Stimulated activated naive CD8-positive, alpha-beta T cell treated with anti-CD3 and anti-CD28 coated beads, Interleukin-15, amount 100 ng/mL, for 72 hours (primary cell): ENCODE measurements at regions not wholly inside any gene's neighbourhood (a gene's known extent, or its start where the extent isn't known, plus 50 kb on each side); places are given as distances from the start of the nearest gene placed in this dataset.

ENCODE experiments used
- ATAC-seq: fragments of 150-1000 bp; cut with Tn5 transposase; 2 replicates; pipeline ENCODE4 v1.10.0; 2021; ENCODE audit warnings: mild to moderate bottlenecking, moderate library complexity
- DNase-seq, 2 donors: peaks; one replicate each; pipeline ENCODE4 v3.0.0; 2021 to 2022
- H3K27ac Mint-ChIP-seq, 2 donors: one replicate each; pipeline ENCODE4 v1.8.0; 2022; ENCODE audit warnings: mild to moderate bottlenecking in 2 of 2, mixed read lengths in 2 of 2, moderate library complexity in 2 of 2
- H3K27me3 Mint-ChIP-seq: one replicate; pipeline ENCODE4 v1.8.0; 2022; ENCODE audit warnings: mixed read lengths
- H3K4me1 Mint-ChIP-seq: one replicate; pipeline ENCODE4 v1.8.0; 2022; ENCODE audit warnings: mild to moderate bottlenecking, mixed read lengths
- H3K4me3 Mint-ChIP-seq, 2 donors: one replicate each; pipeline ENCODE4 v1.8.0; 2022; ENCODE audit warnings: mild to moderate bottlenecking in 2 of 2, mixed read lengths in 2 of 2, moderate library complexity in 1 of 2
- H3K9me3 Mint-ChIP-seq, 2 donors: one replicate each; pipeline ENCODE4 v1.8.0; 2022; ENCODE audit warnings: mixed read lengths in 2 of 2

- DNase-seq (no peak), ATAC-seq (no peak)
- H3K27me3 Mint-ChIP-seq = peaks cover 26% of the 10 kb centered on the region
- H3K4me3 Mint-ChIP-seq = no peak overlapping the region
- no peak overlapping the region for H3K27ac Mint-ChIP-seq
- no peaks in the 10 kb centered on the region for H3K9me3 Mint-ChIP-seq
- H3K4me1 Mint-ChIP-seq = no peaks in the 10 kb centered on the region
Measured at GRCh38 chr6:40904583-40905194, 134.3 kb downstream of the UNC5CL start.

- DNase-seq (no peak), ATAC-seq (no peak)
- peaks cover 18% of the 10 kb centered on the region for H3K27me3 Mint-ChIP-seq
Measured at GRCh38 chr6:40903456-40903855, 135.6 kb downstream of the UNC5CL start.

GRCh38 chr6:40901322-40902055, 137.5 kb downstream of the UNC5CL start:
- H3K4me1 Mint-ChIP-seq = no peaks in the 10 kb centered on the region
- ATAC-seq (no peak), DNase-seq (no peak)
- no peak overlapping the region for H3K27ac Mint-ChIP-seq
- peaks cover 27% of the 10 kb centered on the region for H3K27me3 Mint-ChIP-seq
- no peak overlapping the region for H3K4me3 Mint-ChIP-seq
- no peaks in the 10 kb centered on the region for H3K9me3 Mint-ChIP-seq

More at GRCh38 chr6:40903456-40903855, 135.6 kb downstream of the UNC5CL start:
- H3K4me3 Mint-ChIP-seq = no peak overlapping the region
- H3K27ac Mint-ChIP-seq = no peak overlapping the region
- no peaks in the 10 kb centered on the region for H3K9me3 Mint-ChIP-seq
- no peaks in the 10 kb centered on the region for H3K4me1 Mint-ChIP-seq

GRCh38 chr6:40900791-40901190, 138.2 kb downstream of the UNC5CL start:
- Mint-ChIP-seq H3K4me3 (no peak overlapping the region), H3K4me1 (no peaks in the 10 kb centered on the region), H3K9me3 (no peaks in the 10 kb centered on the region), H3K27me3 (peaks cover 27% of the 10 kb centered on the region), H3K27ac (no peak overlapping the region)
- no peak for DNase-seq
- ATAC-seq = no peak

- DNase-seq (no peak), ATAC-seq (no peak)
- Mint-ChIP-seq H3K9me3 (no peaks in the 10 kb centered on the region), H3K27me3 (peaks cover 27% of the 10 kb centered on the region), H3K4me1 (no peaks in the 10 kb centered on the region), H3K4me3 (no peak overlapping the region), H3K27ac (no peak overlapping the region)
Measured at GRCh38 chr6:40899684-40900155, 139.3 kb downstream of the UNC5CL start.

- Mint-ChIP-seq H3K27ac (no peak overlapping the region), H3K9me3 (no peaks in the 10 kb centered on the region), H3K4me3 (no peak overlapping the region), H3K27me3 (peaks cover 10% of the 10 kb centered on the region), H3K4me1 (no peaks in the 10 kb centered on the region)
- ATAC-seq (no peak), DNase-seq (no peak)
Measured at GRCh38 chr6:40898073-40898472, 140.9 kb downstream of the UNC5CL start.

GRCh38 chr6:40897390-40898003, 141.5 kb downstream of the UNC5CL start:
- H3K4me3 Mint-ChIP-seq = no peak overlapping the region
- H3K27ac Mint-ChIP-seq = no peak overlapping the region
- peaks cover 10% of the 10 kb centered on the region for H3K27me3 Mint-ChIP-seq
- DNase-seq (no peak), ATAC-seq (no peak)
- H3K9me3 Mint-ChIP-seq = no peaks in the 10 kb centered on the region
- H3K4me1 Mint-ChIP-seq = no peaks in the 10 kb centered on the region

- no peak overlapping the region for H3K27ac Mint-ChIP-seq
- no peaks in the 10 kb centered on the region for H3K4me1 Mint-ChIP-seq
- DNase-seq (no peak), ATAC-seq (no peak)
- no peak overlapping the region for H3K4me3 Mint-ChIP-seq
- no peaks in the 10 kb centered on the region for H3K9me3 Mint-ChIP-seq
- peaks cover 10% of the 10 kb centered on the region for H3K27me3 Mint-ChIP-seq
Measured at GRCh38 chr6:40896696-40897095, 142.3 kb downstream of the UNC5CL start.

GRCh38 chr6:40894962-40895799, 143.8 kb downstream of the UNC5CL start:
- no peak for DNase-seq
- no peaks in the 10 kb centered on the region for H3K4me1 Mint-ChIP-seq
- no peak for ATAC-seq
- peaks cover 10% of the 10 kb centered on the region for H3K27me3 Mint-ChIP-seq
- no peak overlapping the region for H3K4me3 Mint-ChIP-seq
- H3K9me3 Mint-ChIP-seq = no peaks in the 10 kb centered on the region
- H3K27ac Mint-ChIP-seq = no peak overlapping the region

- no peaks in the 10 kb centered on the region for H3K9me3 Mint-ChIP-seq
- no peak for DNase-seq
- H3K4me1 Mint-ChIP-seq = no peaks in the 10 kb centered on the region
- peaks cover 10% of the 10 kb centered on the region for H3K27me3 Mint-ChIP-seq
- H3K4me3 Mint-ChIP-seq = no peak overlapping the region
- ATAC-seq = no peak
- H3K27ac Mint-ChIP-seq = no peak overlapping the region
Measured at GRCh38 chr6:40893021-40893420, 146.0 kb downstream of the UNC5CL start.

GRCh38 chr6:40892223-40892622, 146.8 kb downstream of the UNC5CL start:
- Mint-ChIP-seq H3K27me3 (peaks cover 7% of the 10 kb centered on the region), H3K4me1 (no peaks in the 10 kb centered on the region), H3K27ac (no peak overlapping the region), H3K9me3 (no peaks in the 10 kb centered on the region), H3K4me3 (no peak overlapping the region)
- no peak for ATAC-seq
- DNase-seq = no peak

- ATAC-seq = no peak
- H3K4me3 Mint-ChIP-seq = no peak overlapping the region
- DNase-seq = no peak
- no peaks in the 10 kb centered on the region for H3K4me1 Mint-ChIP-seq
- H3K9me3 Mint-ChIP-seq = no peaks in the 10 kb centered on the region
- H3K27me3 Mint-ChIP-seq = peaks cover 2% of the 10 kb centered on the region
- no peak overlapping the region for H3K27ac Mint-ChIP-seq
Measured at GRCh38 chr6:40891686-40892085, 147.3 kb downstream of the UNC5CL start.

- no peak for ATAC-seq
- Mint-ChIP-seq H3K27ac (no peak overlapping the region), H3K4me3 (no peak overlapping the region), H3K4me1 (no peaks in the 10 kb centered on the region), H3K9me3 (no peaks in the 10 kb centered on the region), H3K27me3 (peaks cover 6% of the 10 kb centered on the region)
- DNase-seq = no peak
Measured at GRCh38 chr6:40891131-40891530, 147.9 kb downstream of the UNC5CL start.

GRCh38 chr6:40889137-40889832, 149.7 kb downstream of the UNC5CL start:
- Mint-ChIP-seq H3K4me1 (no peaks in the 10 kb centered on the region), H3K27me3 (peaks cover 14% of the 10 kb centered on the region), H3K9me3 (no peaks in the 10 kb centered on the region), H3K27ac (no peak overlapping the region), H3K4me3 (no peak overlapping the region)
- ATAC-seq (no peak), DNase-seq (no peak)

- ATAC-seq = no peak
- no peaks in the 10 kb centered on the region for H3K4me1 Mint-ChIP-seq
- no peak overlapping the region for H3K27ac Mint-ChIP-seq
- no peak overlapping the region for H3K4me3 Mint-ChIP-seq
- DNase-seq = no peak
- peaks cover 16% of the 10 kb centered on the region for H3K27me3 Mint-ChIP-seq
- H3K9me3 Mint-ChIP-seq = no peaks in the 10 kb centered on the region
Measured at GRCh38 chr6:40888456-40888990, 150.5 kb downstream of the UNC5CL start.
